Thyroid gland (tissue), 4 donors: ENCODE measurements at regions not wholly inside any gene's neighbourhood (a gene's known extent, or its start where the extent isn't known, plus 50 kb on each side); places are given as distances from the start of the nearest gene placed in this dataset.

ENCODE experiments used
- CTCF ChIP-seq, 6 experiments: fragments of 200-600 bp in 3 of 6; fragments of 450-650 bp in 3 of 6; sonication (generic) in 3 of 6; IDR thresholded peaks; one replicate each; pipeline ENCODE4 v1.5.1; 2016 to 2019; ENCODE audit warnings: antibody characterized with exemption in 6 of 6, mild to moderate bottlenecking in 2 of 6, inconsistent platforms in 1 of 6, moderate library complexity in 1 of 6
- POLR2A ChIP-seq, 2 donors: fragments of 450-650 bp; IDR thresholded peaks; one replicate each; pipeline ENCODE4 v1.6.1; 2017; ENCODE audit warnings: antibody characterized with exemption in 2 of 2, mild to moderate bottlenecking in 2 of 2, moderate library complexity in 1 of 2

GRCh38 chrX:52585892-52586291, 68.8 kb downstream of the SSX7 start:
- TF ChIP-seq POLR2A (IDR thresholded peaks at IDR 0.05): no peak
- TF ChIP-seq CTCF (IDR thresholded peaks at IDR 0.05): no peak
